IgD-negative memory B cell (primary cell): ENCODE measurements at regions not wholly inside any gene's neighbourhood (a gene's known extent, or its start where the extent isn't known, plus 50 kb on each side); places are given as distances from the start of the nearest gene placed in this dataset.
"Not testable (repeated sequence)": the region's sequence is repeated elsewhere in the genome, so short reads cannot be mapped to it uniquely, and the experiment has no call there.

Source experiments
- H3K27ac Mint-ChIP-seq, 3 donors: one replicate each; pipeline ENCODE4 v1.8.0; 2020 to 2022; ENCODE audit warnings: mild to moderate bottlenecking in 3 of 3, mixed read lengths in 3 of 3, moderate library complexity in 1 of 3
- H3K27me3 Mint-ChIP-seq: one replicate; pipeline ENCODE4 v1.8.0; 2021; ENCODE audit warnings: mixed read lengths
- H3K36me3 Mint-ChIP-seq: one replicate; pipeline ENCODE4 v1.8.0; 2020; ENCODE audit warnings: mild to moderate bottlenecking, mixed read lengths
- H3K4me1 Mint-ChIP-seq, 3 donors: one replicate each; pipeline ENCODE4 v1.8.0; 2020 to 2022; ENCODE audit warnings: mixed read lengths in 3 of 3, mild to moderate bottlenecking in 1 of 3
- H3K4me3 Mint-ChIP-seq, 4 donors: one replicate each; pipeline ENCODE4 v1.8.0; 2020 to 2022; ENCODE audit warnings: mild to moderate bottlenecking in 4 of 4, mixed read lengths in 4 of 4, moderate library complexity in 3 of 4
- H3K9me3 Mint-ChIP-seq, 3 donors: one replicate each; pipeline ENCODE4 v1.8.0; 2020 to 2021; ENCODE audit warnings: mixed read lengths in 3 of 3, mild to moderate bottlenecking in 1 of 3

DNA sequence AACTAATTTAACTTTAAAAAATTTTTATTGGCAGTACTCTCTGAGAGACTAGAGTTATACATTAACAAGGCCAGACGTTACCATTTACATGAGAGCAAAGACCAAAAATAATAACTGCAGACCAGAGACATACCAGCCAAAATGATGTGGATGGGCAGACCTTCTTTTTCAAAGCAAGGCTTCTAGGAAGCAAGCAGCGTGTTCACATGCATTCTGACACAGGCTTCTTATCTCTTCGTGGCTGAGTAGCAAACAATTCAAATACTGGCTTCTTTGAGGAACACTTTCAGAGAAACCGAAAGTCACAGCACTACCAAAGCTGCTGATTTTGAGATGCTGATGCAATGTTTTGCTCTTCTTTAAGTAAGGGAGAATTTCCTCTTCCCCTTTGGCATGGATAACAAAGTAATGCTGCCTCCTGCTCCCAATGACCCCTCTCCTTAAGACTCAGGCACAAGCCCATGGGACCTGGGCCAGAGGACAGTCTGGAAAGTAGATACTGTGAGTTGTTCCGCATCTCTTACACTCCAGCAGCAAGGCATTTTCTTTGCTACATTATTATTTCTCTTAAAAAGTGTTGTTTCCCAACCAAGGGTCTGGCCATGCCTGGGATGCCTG lies 181.9 kb downstream of the MREG start:
- Mint-ChIP-seq H3K27me3 (peaks cover 3% of the 10 kb centered on the region), H3K4me3 (no peak overlapping the region), H3K27ac (no peak overlapping the region), H3K9me3 (no peaks in the 10 kb centered on the region), H3K36me3 (no peaks in the 10 kb centered on the region), H3K4me1 (peaks cover 0 to 4% (median 0%) of the 10 kb centered on the region in 3 donors)

DNA sequence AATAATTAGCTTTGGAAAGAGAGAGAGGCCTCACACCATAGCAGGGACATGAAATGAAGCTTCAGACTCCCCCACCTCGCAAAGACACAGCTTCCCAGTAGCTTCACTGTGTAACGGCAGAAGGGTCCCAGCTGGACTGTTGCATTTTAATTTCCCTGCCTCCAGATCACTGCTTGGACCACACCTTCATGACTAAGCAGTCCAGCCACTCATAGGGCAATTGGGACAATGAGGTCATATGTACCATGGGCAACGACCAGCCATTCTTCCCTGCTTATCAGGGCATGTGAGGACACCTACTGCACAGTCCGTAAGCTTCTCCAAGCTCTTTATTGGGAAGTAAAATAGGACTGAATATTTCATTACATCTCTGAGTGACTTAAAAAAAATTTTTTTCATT lies 183.0 kb downstream of the MREG start:
- Mint-ChIP-seq H3K27ac (no peak overlapping the region), H3K27me3 (peaks cover 2% of the 10 kb centered on the region), H3K36me3 (no peaks in the 10 kb centered on the region), H3K9me3 (no peaks in the 10 kb centered on the region), H3K4me1 (peaks cover 0 to 4% (median 0%) of the 10 kb centered on the region in 3 donors), H3K4me3 (no peak overlapping the region)

- peaks cover 0 to 4% (median 0%) of the 10 kb centered on the region in 3 donors for H3K4me1 Mint-ChIP-seq
- peaks cover 2% of the 10 kb centered on the region for H3K27me3 Mint-ChIP-seq
- H3K27ac Mint-ChIP-seq = no peak overlapping the region
- H3K9me3 Mint-ChIP-seq = peaks cover 0 to 2% (median 0%) of the 10 kb centered on the region in 3 donors
- H3K36me3 Mint-ChIP-seq = no peaks in the 10 kb centered on the region
- H3K4me3 Mint-ChIP-seq = no peak overlapping the region
These were observed 184.1 kb downstream of the MREG start for GRCh38 chr2:215829261-215829660.

DNA sequence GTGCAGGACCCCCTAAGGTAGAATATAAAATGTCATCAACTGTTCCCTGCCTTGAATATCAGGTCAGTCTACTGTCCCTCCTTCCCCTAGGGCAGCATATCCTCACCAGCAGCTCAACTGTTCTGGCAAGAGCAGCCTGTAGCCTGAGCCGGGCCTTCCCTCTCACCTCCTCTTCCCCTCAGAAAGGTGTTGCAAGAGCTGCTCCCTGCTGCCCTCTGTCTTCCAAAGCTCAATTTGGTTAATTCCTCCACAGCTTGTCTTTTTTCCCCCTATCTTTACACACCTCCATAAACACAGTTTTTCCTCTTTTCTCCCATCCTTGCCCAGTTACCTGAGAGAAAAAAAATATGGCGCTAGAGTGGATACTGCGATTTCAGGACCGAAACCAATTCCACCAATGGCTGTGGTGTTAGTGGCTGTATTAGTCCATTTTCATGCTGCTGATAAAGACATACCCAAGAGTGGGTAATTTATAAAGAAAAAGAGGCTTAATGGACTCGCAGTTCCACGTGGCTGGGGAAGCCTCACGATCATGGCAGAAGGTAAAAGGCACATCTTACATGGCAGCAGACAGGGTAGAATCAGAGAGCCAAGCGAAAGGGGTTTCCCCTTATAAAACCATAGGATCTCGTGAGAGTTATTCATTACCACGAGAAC lies 184.7 kb downstream of the MREG start:
- Mint-ChIP-seq H3K36me3 (no peaks in the 10 kb centered on the region), H3K4me3 (no peak overlapping the region), H3K9me3 (peaks cover 0 to 3% (median 0%) of the 10 kb centered on the region in 3 donors), H3K27me3 (peaks cover 2% of the 10 kb centered on the region), H3K27ac (no peak overlapping the region), H3K4me1 (peaks cover 0 to 4% (median 0%) of the 10 kb centered on the region in 3 donors)

- H3K27ac Mint-ChIP-seq = no peak overlapping the region
- H3K4me1 Mint-ChIP-seq = peaks cover 0 to 4% (median 0%) of the 10 kb centered on the region in 3 donors
- H3K4me3 Mint-ChIP-seq = no peak overlapping the region
- peaks cover 0 to 3% (median 0%) of the 10 kb centered on the region in 3 donors for H3K9me3 Mint-ChIP-seq
- H3K36me3 Mint-ChIP-seq = no peaks in the 10 kb centered on the region
- peaks cover 7% of the 10 kb centered on the region for H3K27me3 Mint-ChIP-seq
These were observed 186.4 kb downstream of the MREG start for GRCh38 chr2:215826838-215827441.

DNA sequence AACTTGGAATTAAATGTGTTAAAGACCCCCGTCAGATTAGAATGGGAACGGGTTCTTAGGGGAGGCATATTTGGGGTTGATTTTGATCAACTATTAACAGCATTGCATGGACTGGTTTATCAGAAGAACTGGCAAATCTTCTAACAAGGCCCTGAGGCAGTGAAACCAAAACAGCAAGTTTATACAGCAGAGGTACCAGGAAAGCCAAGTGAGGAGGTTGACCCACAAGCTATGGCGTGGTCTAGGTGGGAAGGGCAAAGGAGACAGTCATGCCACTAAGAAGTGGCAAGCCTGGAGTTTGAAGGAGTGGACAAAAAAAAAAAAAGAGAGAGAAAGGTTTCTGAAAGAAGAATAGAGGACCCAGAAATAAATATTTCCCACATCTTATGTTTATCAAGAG lies 187.0 kb downstream of the MREG start:
- Mint-ChIP-seq H3K4me3 (no peak overlapping the region), H3K4me1 (peaks cover 0 to 3% (median 0%) of the 10 kb centered on the region in 3 donors), H3K36me3 (no peaks in the 10 kb centered on the region), H3K27me3 (peaks cover 7% of the 10 kb centered on the region), H3K9me3 (peaks cover 0 to 3% (median 0%) of the 10 kb centered on the region in 3 donors), H3K27ac (no peak overlapping the region)

GRCh38 chr2:215825707-215826106 lies 187.6 kb downstream of the MREG start:
- Mint-ChIP-seq H3K4me3 (no peak overlapping the region), H3K27me3 (peaks cover 9% of the 10 kb centered on the region), H3K27ac (peak overlapping the region in 1 of 3 donors; percentile 60), H3K9me3 (peaks cover 0 to 4% (median 0%) of the 10 kb centered on the region in 3 donors), H3K36me3 (peaks cover 1% of the 10 kb centered on the region), H3K4me1 (peaks cover 0 to 3% (median 0%) of the 10 kb centered on the region in 3 donors)

DNA sequence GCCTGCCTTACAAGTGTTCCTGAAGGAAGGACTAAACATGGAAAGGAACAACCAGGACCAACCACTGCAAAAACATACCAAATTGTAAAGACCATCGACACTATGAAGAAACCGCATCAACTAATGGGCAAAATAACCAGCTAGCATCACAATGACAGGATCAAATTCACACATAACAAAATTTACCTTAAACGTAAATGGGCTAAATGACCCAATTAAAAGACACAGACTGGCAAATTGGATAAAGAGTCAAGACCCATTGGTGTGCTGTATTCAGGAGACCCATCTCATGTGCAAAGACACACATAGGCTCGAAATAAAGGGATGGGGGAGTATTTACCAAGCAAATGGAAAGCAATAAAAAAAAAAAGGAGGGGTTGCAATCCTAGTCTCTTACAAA lies 192.1 kb downstream of the MREG start:
- H3K4me3 Mint-ChIP-seq = peak overlapping the region in 1 of 4 donors; percentile 42

GRCh38 chr2:215819713-215820112 lies 193.6 kb downstream of the MREG start:
- H3K27ac Mint-ChIP-seq, H3K36me3 Mint-ChIP-seq, H3K4me1 Mint-ChIP-seq, H3K4me3 Mint-ChIP-seq: not testable (repeated sequence)
- H3K27me3 Mint-ChIP-seq = peaks cover 24% of the 10 kb centered on the region
- peaks cover 0 to 13% (median 6%) of the 10 kb centered on the region in 3 donors for H3K9me3 Mint-ChIP-seq

More for the DNA sequence above, 192.1 kb downstream of the MREG start:
- peaks cover 22% of the 10 kb centered on the region for H3K27me3 Mint-ChIP-seq
- peaks cover 0 to 13% (median 2%) of the 10 kb centered on the region in 3 donors for H3K9me3 Mint-ChIP-seq
- H3K27ac Mint-ChIP-seq, H3K4me1 Mint-ChIP-seq, H3K36me3 Mint-ChIP-seq: not testable (repeated sequence)

DNA sequence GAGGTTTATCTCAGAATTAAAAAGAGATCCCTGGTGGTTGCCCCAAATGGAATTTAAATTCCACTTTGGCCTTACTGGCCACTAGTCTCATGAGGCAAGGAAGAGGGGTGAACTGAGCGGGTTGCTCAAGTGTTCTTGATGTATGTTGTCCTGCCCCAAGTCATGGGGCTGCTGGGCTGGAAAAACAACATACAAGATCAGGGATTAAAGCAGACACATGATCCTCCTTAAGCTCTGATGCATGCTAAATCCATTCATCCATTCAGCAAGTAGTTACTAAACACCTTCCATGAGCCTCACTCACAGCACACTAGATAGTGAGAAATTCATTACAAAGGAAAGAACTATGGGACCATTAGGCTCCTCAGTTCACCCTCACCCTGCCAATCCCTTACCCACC lies 196.3 kb downstream of the MREG start:
- Mint-ChIP-seq H3K4me1 (peaks cover 3 to 15% (median 9%) of the 10 kb centered on the region in 3 donors), H3K36me3 (peaks cover 6% of the 10 kb centered on the region), H3K27me3 (peaks cover 24% of the 10 kb centered on the region), H3K27ac (no peak overlapping the region), H3K9me3 (peaks cover 0 to 10% (median 8%) of the 10 kb centered on the region in 3 donors), H3K4me3 (no peak overlapping the region)

DNA sequence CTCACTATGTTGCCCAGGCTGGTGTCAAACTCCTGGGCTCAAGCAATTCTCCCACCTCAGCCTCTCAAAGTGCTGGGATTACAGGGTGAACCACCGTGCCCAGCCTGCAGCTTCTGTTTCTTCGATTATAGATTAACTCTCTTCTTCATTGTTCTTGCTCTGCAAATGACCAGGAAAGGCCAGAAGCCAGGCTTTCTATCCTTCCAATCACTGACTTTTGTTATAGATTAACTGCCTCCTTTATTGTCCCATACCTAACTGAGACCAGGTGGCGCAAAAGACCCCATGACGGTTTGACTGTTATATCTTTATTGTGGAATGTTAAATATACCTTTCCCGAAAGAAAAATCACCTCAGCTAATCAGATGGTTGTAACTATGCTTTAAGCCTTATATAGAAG lies 196.9 kb downstream of the MREG start:
- Mint-ChIP-seq H3K27me3 (peaks cover 25% of the 10 kb centered on the region), H3K9me3 (peaks cover 0 to 10% (median 8%) of the 10 kb centered on the region in 3 donors), H3K4me1 (peaks cover 10 to 21% (median 15%) of the 10 kb centered on the region in 3 donors), H3K27ac (no peak overlapping the region), H3K4me3 (no peak overlapping the region), H3K36me3 (peaks cover 6% of the 10 kb centered on the region)

DNA sequence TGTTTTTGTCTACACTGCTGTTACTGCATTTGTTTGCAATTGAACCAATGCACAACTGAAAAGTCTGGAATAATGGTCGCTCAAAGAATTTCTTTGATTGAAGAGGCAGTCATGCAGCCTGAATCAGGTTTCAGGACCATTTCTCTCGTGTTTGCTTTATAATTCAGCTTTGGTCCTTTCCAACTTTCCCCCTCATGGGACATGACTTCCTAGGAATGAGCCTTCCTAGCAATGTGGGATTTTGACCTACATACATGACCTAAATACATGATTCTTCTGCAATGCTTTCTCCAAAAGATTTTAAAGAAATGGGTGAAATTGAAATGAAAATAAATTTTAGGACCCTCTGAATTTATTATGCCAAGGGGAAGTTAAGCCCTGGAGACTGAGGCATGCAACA lies 197.4 kb downstream of the MREG start:
- H3K9me3 Mint-ChIP-seq = peaks cover 0 to 10% (median 8%) of the 10 kb centered on the region in 3 donors
- peaks cover 6% of the 10 kb centered on the region for H3K36me3 Mint-ChIP-seq
- H3K4me3 Mint-ChIP-seq = no peak overlapping the region
- H3K27ac Mint-ChIP-seq = no peak overlapping the region
- H3K4me1 Mint-ChIP-seq = peaks cover 14 to 25% (median 20%) of the 10 kb centered on the region in 3 donors
- peaks cover 25% of the 10 kb centered on the region for H3K27me3 Mint-ChIP-seq

DNA sequence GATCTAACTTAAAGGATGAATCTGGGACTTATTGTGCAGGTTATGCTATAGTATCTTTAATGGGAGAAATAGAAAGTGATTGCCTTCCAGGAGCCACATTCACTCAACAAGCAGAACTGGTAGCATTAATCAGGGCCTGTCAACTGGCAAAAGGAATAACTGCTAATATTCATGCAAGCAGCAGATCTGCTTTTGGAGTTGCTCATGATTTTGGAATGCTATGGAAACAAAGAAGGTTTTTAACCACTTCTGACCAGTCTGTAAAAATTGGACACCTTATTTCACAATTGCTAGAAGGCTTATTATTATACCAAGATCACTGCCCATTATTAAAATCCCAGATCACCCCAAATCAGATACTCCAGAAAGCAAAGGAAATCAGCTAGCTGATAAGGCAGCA lies 200.4 kb downstream of the MREG start:
- Mint-ChIP-seq H3K9me3 (peaks cover 0 to 6% (median 0%) of the 10 kb centered on the region in 3 donors), H3K36me3 (peaks cover 2% of the 10 kb centered on the region), H3K27me3 (peaks cover 8% of the 10 kb centered on the region), H3K27ac (no peak overlapping the region), H3K4me1 (peaks cover 21 to 34% (median 29%) of the 10 kb centered on the region in 3 donors), H3K4me3 (no peak overlapping the region)

DNA sequence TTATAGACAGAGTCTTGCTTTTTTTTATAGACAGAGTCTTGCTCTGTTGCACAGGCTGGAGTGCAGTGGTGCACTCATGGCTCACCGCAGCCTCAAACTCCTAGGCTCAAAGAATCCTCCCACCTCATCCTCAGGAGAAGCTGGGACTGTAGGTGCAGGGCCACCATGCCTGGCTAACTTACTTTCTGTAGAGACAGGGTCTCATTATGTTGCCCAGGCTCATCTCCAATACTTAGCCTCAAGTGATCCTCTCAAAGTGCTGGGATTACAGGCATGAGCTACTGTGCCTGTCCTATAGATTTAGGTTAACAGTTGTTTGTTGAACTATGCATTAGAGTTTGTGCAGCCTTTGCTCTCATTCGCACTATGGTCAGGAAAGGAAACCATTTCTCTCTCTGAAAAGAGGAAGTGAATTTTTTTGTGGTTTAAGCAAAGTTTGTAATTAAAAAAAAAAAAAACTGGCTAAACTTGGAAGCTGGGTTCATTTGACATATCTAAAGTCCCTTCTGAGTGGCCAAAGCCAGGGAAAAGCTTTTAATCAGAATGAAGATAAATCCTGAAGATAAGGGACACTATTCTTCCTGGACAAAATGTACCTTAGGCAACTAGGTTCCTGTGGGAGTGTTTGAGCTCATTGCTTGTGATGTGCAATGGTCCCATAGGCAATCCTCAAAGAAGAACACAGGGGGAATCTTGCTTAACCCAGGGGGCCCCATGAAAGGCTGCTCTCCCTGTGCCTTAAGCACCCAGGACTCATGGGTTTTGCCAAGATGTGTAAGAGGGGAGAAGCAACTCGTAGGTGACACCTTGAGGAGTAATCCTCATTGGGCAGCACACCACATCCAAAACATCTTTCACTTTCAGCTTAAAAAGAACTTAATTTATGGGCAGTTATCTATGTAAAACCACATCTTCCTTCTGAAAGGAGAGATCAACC lies 201.7 kb downstream of the MREG start:
- H3K36me3 Mint-ChIP-seq = peaks cover 2% of the 10 kb centered on the region
- peaks cover 0 to 6% (median 0%) of the 10 kb centered on the region in 3 donors for H3K9me3 Mint-ChIP-seq
- peaks cover 8% of the 10 kb centered on the region for H3K27me3 Mint-ChIP-seq
- peaks cover 21 to 34% (median 30%) of the 10 kb centered on the region in 3 donors for H3K4me1 Mint-ChIP-seq
- peak overlapping the region; percentile 65 to 90 (median 90) for H3K27ac Mint-ChIP-seq
- peak overlapping the region; percentile 13 to 93 (median 48) for H3K4me3 Mint-ChIP-seq
